CD4-positive, alpha-beta memory T cell (primary cell): ENCODE measurements at regions not wholly inside any gene's neighbourhood (a gene's known extent, or its start where the extent isn't known, plus 50 kb on each side); places are given as distances from the start of the nearest gene placed in this dataset.
"Not testable (repeated sequence)": the region's sequence is repeated elsewhere in the genome, so short reads cannot be mapped to it uniquely, and the experiment has no call there.

ENCODE experiments used
- CTCF ChIA-PET: fragments of 350-600 bp; sonication (Branson Sonifier 250); formaldehyde crosslinking; loops from one replicate; lab custom pipeline; 2021; ENCODE audit warnings: inconsistent platforms; ENCODE audit not compliant: partially characterized antibody; lab: Charles Lee
- POLR2A ChIA-PET: fragments of 350-600 bp; sonication (Branson Sonifier 250); formaldehyde crosslinking; loops from one replicate; lab custom pipeline; 2021; ENCODE audit not compliant: partially characterized antibody; lab: Charles Lee
- DNase-seq, 5 donors: peaks; one replicate each; pipeline versions ENCODE4 v3.0.0 to v3.0.0-alpha.2; 2020 to 2022; ENCODE audit warnings: mixed read lengths in 1 of 5
- H3K27ac ChIP-seq: one replicate; pipeline ENCODE4 v1.7.0; 2013; ENCODE audit warnings: low read depth, low read length
- H3K27me3 ChIP-seq: 2 replicates; pipeline ENCODE4 v1.7.0; 2013; ENCODE audit warnings: mild to moderate bottlenecking, low read length, moderate library complexity; ENCODE audit not compliant: insufficient read depth
- H3K36me3 ChIP-seq: 2 replicates; pipeline ENCODE4 v1.7.0; 2013; ENCODE audit warnings: mild to moderate bottlenecking, low read length, moderate library complexity; ENCODE audit not compliant: insufficient read depth
- H3K4me1 ChIP-seq: 2 replicates; pipeline ENCODE4 v1.7.0; 2013; ENCODE audit warnings: mild to moderate bottlenecking, low read length, moderate library complexity; ENCODE audit not compliant: insufficient read depth
- H3K4me3 ChIP-seq, 2 donors: one replicate each; pipeline ENCODE4 v1.7.0; 2013; ENCODE audit warnings: low read length in 2 of 2, mild to moderate bottlenecking in 1 of 2
- H3K9me3 ChIP-seq, 2 donors: one replicate each; pipeline ENCODE4 v1.7.0; 2013; ENCODE audit warnings: low read length in 2 of 2, control low read depth in 1 of 2; ENCODE audit not compliant: control insufficient read depth in 1 of 2
- H3K27ac Mint-ChIP-seq, 7 donors: one replicate each; pipeline ENCODE4 v1.8.0; 2020 to 2021; ENCODE audit warnings: mixed read lengths in 7 of 7, mild to moderate bottlenecking in 6 of 7, inconsistent platforms in 3 of 7, moderate library complexity in 3 of 7
- H3K27me3 Mint-ChIP-seq, 2 donors: one replicate each; pipeline ENCODE4 v1.8.0; 2020 to 2021; ENCODE audit warnings: mixed read lengths in 2 of 2
- H3K36me3 Mint-ChIP-seq, 2 donors: one replicate each; pipeline ENCODE4 v1.8.0; 2020 to 2021; ENCODE audit warnings: mixed read lengths in 2 of 2, inconsistent platforms in 1 of 2, mild to moderate bottlenecking in 1 of 2
- H3K4me1 Mint-ChIP-seq, 4 donors: one replicate each; pipeline ENCODE4 v1.8.0; 2020 to 2021; ENCODE audit warnings: mixed read lengths in 4 of 4, mild to moderate bottlenecking in 1 of 4
- H3K4me3 Mint-ChIP-seq, 8 donors: one replicate each; pipeline ENCODE4 v1.8.0; 2020 to 2021; ENCODE audit warnings: mixed read lengths in 8 of 8, mild to moderate bottlenecking in 7 of 8, moderate library complexity in 6 of 8, inconsistent platforms in 3 of 8
- H3K9me3 Mint-ChIP-seq, 8 donors: one replicate each; pipeline ENCODE4 v1.8.0; 2020 to 2021; ENCODE audit warnings: mixed read lengths in 8 of 8, mild to moderate bottlenecking in 5 of 8, inconsistent platforms in 3 of 8, moderate library complexity in 1 of 8
- intact Hi-C: fragments of 100-400 bp; cut with micrococcal nuclease; formaldehyde crosslinking; loops from one replicate; pipeline ENCODE4 v1.15.1; 2023

GRCh38 chr15:77866186-77866585 is 211.3 kb downstream of the TBC1D2B start:
- intact Hi-C loops: no loop called here
- Mint-ChIP-seq H3K4me1 (peaks cover 0 to 4% (median 0%) of the 10 kb centered on the region in 4 donors), H3K36me3 (no peaks in the 10 kb centered on the region), H3K27ac (no peak overlapping the region), H3K9me3 (no peaks in the 10 kb centered on the region), H3K27me3 (peaks cover 2 to 6% of the 10 kb centered on the region in 2 donors), H3K4me3 (no peak overlapping the region)
- Histone ChIP-seq H3K27me3 (no peaks in the 10 kb centered on the region), H3K9me3 (no peaks in the 10 kb centered on the region), H3K27ac (no peak overlapping the region), H3K4me1 (no peaks in the 10 kb centered on the region), H3K4me3 (no peak overlapping the region), H3K36me3 (no peaks in the 10 kb centered on the region)
- CTCF ChIA-PET: no interaction called here
- POLR2A ChIA-PET: no interaction called here
- no peak for DNase-seq

GRCh38 chr15:77865701-77866100 is 211.8 kb downstream of the TBC1D2B start:
- H3K4me1 ChIP-seq: no peaks in the 10 kb centered on the region
- CTCF ChIA-PET: no interaction called here
- Mint-ChIP-seq H3K4me3 (no peak overlapping the region), H3K27me3 (peaks cover 2 to 6% of the 10 kb centered on the region in 2 donors), H3K36me3 (no peaks in the 10 kb centered on the region), H3K4me1 (peaks cover 0 to 4% (median 0%) of the 10 kb centered on the region in 4 donors), H3K27ac (no peak overlapping the region), H3K9me3 (no peaks in the 10 kb centered on the region)
- no peaks in the 10 kb centered on the region for H3K9me3 ChIP-seq
- H3K4me3 ChIP-seq: no peak overlapping the region
- H3K27me3 ChIP-seq: no peaks in the 10 kb centered on the region
- no peak overlapping the region for H3K27ac ChIP-seq
- H3K36me3 ChIP-seq: no peaks in the 10 kb centered on the region
- no peak for DNase-seq
- intact Hi-C loops: no loop called here
- POLR2A ChIA-PET: no interaction called here

GRCh38 chr15:77865106-77865610 is 212.4 kb downstream of the TBC1D2B start:
- CTCF ChIA-PET: no interaction called here
- Mint-ChIP-seq H3K4me1 (no peaks in the 10 kb centered on the region), H3K36me3 (no peaks in the 10 kb centered on the region), H3K27me3 (peaks cover 2 to 6% of the 10 kb centered on the region in 2 donors), H3K27ac (no peak overlapping the region), H3K9me3 (no peaks in the 10 kb centered on the region), H3K4me3 (no peak overlapping the region)
- no peaks in the 10 kb centered on the region for H3K27me3 ChIP-seq
- POLR2A ChIA-PET: no interaction called here
- H3K4me1 ChIP-seq: no peaks in the 10 kb centered on the region
- H3K27ac ChIP-seq: no peak overlapping the region
- no peaks in the 10 kb centered on the region for H3K36me3 ChIP-seq
- H3K9me3 ChIP-seq: no peaks in the 10 kb centered on the region
- DNase-seq: no peak
- no peak overlapping the region for H3K4me3 ChIP-seq
- intact Hi-C loops: no loop called here

- H3K27me3 Mint-ChIP-seq: peaks cover 2 to 6% of the 10 kb centered on the region in 2 donors
These were observed 213.1 kb downstream of the TBC1D2B start for GRCh38 chr15:77864211-77865105.

DNA sequence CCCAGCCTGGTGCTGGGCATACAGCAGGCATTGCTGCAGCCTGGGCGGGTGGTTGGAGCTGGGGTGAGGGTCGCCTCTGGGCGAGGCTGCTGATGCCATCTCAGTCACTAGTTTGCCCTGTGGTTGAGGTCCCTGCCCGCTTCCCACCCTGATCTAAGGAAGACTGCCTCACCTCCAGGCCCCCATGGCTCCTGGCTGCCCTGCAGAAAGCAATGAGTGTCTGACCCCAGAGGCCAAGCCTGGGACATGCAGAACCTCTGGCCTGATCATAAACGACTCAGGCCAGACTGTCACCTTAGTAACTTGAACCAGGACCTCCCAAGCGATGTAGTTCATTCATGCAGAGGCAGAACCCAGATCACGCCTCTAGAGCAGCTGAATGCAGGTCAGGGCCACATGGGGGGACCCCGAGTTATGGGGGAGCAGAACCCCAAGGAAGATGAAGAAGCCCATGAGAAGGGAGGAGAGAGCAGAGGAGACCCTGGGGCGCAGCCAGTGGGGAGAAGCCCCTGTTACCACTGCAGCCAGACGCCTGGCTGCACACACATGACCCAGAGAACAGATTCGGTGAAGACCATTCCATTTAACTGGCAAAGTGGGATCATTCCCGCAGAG is 213.9 kb downstream of the TBC1D2B start:
- Mint-ChIP-seq H3K4me1 (no peaks in the 10 kb centered on the region), H3K27ac (no peak overlapping the region), H3K4me3 (no peak overlapping the region), H3K36me3 (no peaks in the 10 kb centered on the region), H3K9me3 (no peaks in the 10 kb centered on the region), H3K27me3 (peaks cover 2 to 6% of the 10 kb centered on the region in 2 donors)
- Histone ChIP-seq H3K9me3 (no peaks in the 10 kb centered on the region), H3K27ac (no peak overlapping the region), H3K4me1 (no peaks in the 10 kb centered on the region), H3K36me3 (no peaks in the 10 kb centered on the region), H3K27me3 (no peaks in the 10 kb centered on the region), H3K4me3 (no peak overlapping the region)
- DNase-seq: no peak
- CTCF ChIA-PET: no interaction called here
- intact Hi-C loops: no loop called here
- POLR2A ChIA-PET: no interaction called here

More at GRCh38 chr15:77864211-77865105, 213.1 kb downstream of the TBC1D2B start:
- no peak for DNase-seq
- ChIA-PET POLR2A (no interaction called here), CTCF (no interaction called here)
- no peaks in the 10 kb centered on the region for H3K4me1 Mint-ChIP-seq
- no peaks in the 10 kb centered on the region for H3K36me3 ChIP-seq
- H3K36me3 Mint-ChIP-seq: no peaks in the 10 kb centered on the region
- no peak overlapping the region for H3K4me3 Mint-ChIP-seq
- no peaks in the 10 kb centered on the region for H3K27me3 ChIP-seq
- H3K4me3 ChIP-seq: no peak overlapping the region
- no peaks in the 10 kb centered on the region for H3K4me1 ChIP-seq
- H3K27ac ChIP-seq: no peak overlapping the region
- H3K9me3 ChIP-seq: no peaks in the 10 kb centered on the region
- intact Hi-C loops: no loop called here
- no peak overlapping the region for H3K27ac Mint-ChIP-seq
- no peaks in the 10 kb centered on the region for H3K9me3 Mint-ChIP-seq

GRCh38 chr15:77862651-77863104 is 214.8 kb downstream of the TBC1D2B start:
- Mint-ChIP-seq H3K27ac (no peak overlapping the region), H3K36me3 (no peaks in the 10 kb centered on the region), H3K27me3 (peaks cover 2 to 3% of the 10 kb centered on the region in 2 donors), H3K4me1 (no peaks in the 10 kb centered on the region), H3K9me3 (no peaks in the 10 kb centered on the region), H3K4me3 (no peak overlapping the region)
- Histone ChIP-seq H3K36me3 (no peaks in the 10 kb centered on the region), H3K27me3 (no peaks in the 10 kb centered on the region), H3K9me3 (no peaks in the 10 kb centered on the region), H3K4me3 (no peak overlapping the region), H3K4me1 (no peaks in the 10 kb centered on the region), H3K27ac (no peak overlapping the region)
- POLR2A ChIA-PET: no interaction called here
- DNase-seq: no peak
- intact Hi-C loops: no loop called here
- CTCF ChIA-PET: no interaction called here

DNA sequence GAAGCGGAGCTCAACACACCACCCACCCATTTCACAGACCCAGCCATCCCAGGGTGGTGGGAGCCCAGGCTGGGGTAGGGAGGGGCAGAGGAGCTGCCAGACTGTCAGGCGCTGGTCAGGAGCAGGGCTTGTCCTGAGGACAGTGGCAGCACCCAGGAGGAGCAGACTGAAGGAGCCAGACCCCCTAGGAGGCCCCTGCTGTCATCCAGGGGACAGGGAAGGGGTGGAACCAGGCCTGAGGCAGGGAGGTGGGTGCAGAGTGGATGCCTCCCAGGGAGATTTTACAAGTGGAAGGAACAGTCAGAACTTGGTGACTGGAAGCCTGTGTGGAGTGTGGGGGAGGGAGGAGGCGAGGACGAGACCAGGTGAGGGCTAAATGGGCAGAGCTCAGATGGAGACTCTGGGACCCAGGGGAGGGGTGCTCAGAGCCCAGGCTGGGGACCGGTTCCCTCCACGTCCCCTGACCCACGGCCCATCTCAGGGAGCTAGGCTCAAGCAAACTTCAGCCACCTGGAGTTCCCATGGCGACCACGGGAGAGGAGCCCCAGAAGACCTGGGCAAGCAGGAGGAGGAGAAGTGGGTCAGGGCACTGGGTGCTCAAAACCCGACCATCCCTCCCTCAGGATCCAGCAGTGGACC is 215.4 kb downstream of the TBC1D2B start:
- H3K4me1 Mint-ChIP-seq, H3K27ac ChIP-seq, H3K27ac Mint-ChIP-seq, H3K27me3 Mint-ChIP-seq, H3K4me1 ChIP-seq, H3K4me3 Mint-ChIP-seq, H3K9me3 Mint-ChIP-seq, DNase-seq, H3K36me3 ChIP-seq, H3K27me3 ChIP-seq, H3K4me3 ChIP-seq, POLR2A ChIA-PET, H3K36me3 Mint-ChIP-seq, H3K9me3 ChIP-seq, CTCF ChIA-PET, intact Hi-C loops: not testable (repeated sequence)
